GM12873 (cell line): ENCODE measurements at regions not wholly inside any gene's neighbourhood (a gene's known extent, or its start where the extent isn't known, plus 50 kb on each side); places are given as distances from the start of the nearest gene placed in this dataset.

Source experiments
- CTCF ChIP-seq: IDR thresholded peaks from 2 replicates; pipeline ENCODE4 v1.5.1; 2012; ENCODE audit warnings: low read depth, mild to moderate bottlenecking, moderate library complexity, low read length, control low read depth; ENCODE audit not compliant: insufficient read depth; ENCODE audit errors: missing control alignments

GRCh38 chr7:67407392-67408071 is 410.9 kb downstream of the TYW1 start:
- no peak for TF ChIP-seq CTCF

GRCh38 chr7:67408109-67408508 is 411.5 kb downstream of the TYW1 start:
- no peak for TF ChIP-seq CTCF

GRCh38 chr7:67413670-67414069 is 417.0 kb downstream of the TYW1 start:
- no peak for TF ChIP-seq CTCF

- TF ChIP-seq CTCF, result no peak
These were observed 418.2 kb downstream of the TYW1 start for GRCh38 chr7:67414858-67415257.

GRCh38 chr7:67422601-67423000 is 426.0 kb downstream of the TYW1 start:
- no peak for TF ChIP-seq CTCF

GRCh38 chr7:67423065-67423464 is 426.4 kb downstream of the TYW1 start:
- no peak for TF ChIP-seq CTCF

- no peak for TF ChIP-seq CTCF
These were observed 430.0 kb downstream of the TYW1 start for GRCh38 chr7:67426654-67427053.

GRCh38 chr7:67429735-67430134 is 433.1 kb downstream of the TYW1 start:
- no peak for TF ChIP-seq CTCF
